Tongue (tissue), 1 donor: ENCODE measurements at regions not wholly inside any gene's neighbourhood (a gene's known extent, or its start where the extent isn't known, plus 50 kb on each side); places are given as distances from the start of the nearest gene placed in this dataset.

Source experiments
- DNase-seq: peaks from one replicate; pipeline ENCODE4 v3.0.0-alpha.2; 2015

DNA sequence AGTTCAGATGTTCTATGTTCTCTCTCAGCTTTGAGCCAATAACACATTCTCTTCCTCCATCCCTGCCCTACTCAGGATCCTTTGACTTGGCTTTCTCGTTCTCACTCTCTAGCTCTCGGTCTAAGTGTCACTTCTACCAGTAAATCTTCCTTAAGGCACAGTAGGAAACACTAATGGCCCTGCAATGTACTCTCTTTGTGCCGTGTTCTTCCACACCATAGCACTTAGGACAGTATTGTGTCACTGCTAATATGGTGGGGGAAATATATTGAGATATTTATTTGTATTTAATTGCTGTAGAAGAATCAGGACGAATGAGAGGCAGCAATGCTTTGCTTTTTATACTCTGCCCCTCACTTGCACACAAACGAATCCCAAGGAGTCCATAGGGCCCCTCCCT lies 493.1 kb downstream of the SHISA9 start:
- DNase-seq: no peak

DNA sequence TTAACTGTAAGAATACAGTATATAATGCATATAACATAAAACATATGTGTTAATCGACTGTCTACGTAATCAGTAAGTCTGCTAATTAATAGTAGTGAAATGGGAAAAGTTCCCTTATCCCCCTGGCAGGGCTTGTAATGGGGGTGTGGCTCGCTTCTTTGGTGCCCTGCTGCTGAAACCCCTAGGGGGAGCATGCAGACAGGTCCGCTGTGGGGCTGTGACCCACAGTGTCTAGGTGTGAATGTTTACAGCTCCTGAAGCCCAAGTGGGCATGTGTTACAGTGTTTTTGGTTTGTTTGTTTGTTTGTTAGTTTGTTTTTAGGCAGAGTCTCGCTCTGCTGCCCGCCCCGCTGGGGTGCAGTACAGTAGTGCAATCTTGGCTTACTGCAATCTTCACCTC lies 495.7 kb downstream of the SHISA9 start:
- DNase-seq: no peak

DNA sequence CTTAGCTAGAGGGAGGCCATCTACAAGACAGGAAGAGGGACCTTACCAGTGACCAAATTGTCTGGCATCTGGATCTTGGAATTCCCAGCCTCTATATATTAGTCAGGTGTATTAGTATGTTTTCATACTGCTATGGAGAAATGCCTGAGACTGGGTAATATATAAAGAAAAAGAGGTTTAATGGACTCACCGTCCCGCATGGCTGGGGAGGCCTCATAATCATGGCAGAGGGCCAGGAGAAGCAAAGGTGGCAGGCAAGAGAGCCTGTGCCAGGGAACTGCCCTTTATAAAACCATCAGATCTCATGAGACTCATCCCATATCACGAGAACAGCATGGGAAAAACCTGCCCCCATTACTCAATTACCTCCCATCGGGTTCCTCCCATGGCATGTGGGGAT lies 500.2 kb downstream of the SHISA9 start:
- no peak for DNase-seq

DNA sequence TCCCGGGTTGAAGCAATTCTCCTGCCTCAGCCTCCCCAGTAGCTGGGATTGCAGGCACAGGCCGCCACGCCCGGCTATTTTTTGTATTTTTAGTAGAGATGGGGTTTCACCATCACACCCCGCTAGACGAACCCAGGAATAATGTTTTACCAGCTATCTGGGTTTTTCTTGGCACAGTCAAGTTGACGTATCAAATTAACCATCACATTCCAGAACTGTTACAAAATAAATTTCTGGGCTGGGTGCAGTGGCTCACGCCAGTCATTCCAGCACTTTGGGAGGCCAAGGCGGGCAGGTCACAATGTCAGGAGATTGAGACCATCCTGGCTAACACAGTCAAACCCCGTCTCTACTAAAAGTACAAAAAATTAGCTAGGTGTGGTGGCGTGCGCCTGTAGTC lies 501.2 kb downstream of the SHISA9 start:
- no peak for DNase-seq

DNA sequence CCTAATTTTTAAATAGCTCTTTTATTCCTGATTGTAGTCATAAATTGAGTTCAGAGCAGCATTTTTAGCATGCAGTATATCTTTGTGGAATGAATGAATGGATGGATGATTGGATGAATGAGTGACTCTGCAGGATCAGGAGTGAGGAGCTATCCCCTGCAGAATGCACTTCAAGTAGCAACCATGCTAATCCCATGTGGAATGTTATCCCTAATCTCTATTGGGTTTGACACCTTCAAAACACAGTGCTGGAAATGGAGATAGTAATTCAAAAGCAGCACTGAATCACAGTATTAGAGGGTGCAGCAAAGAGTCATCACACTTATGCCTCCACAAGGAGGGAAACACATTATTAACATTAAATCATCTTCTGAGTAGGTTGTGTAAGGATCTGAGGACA lies 501.9 kb downstream of the SHISA9 start:
- no peak for DNase-seq

DNA sequence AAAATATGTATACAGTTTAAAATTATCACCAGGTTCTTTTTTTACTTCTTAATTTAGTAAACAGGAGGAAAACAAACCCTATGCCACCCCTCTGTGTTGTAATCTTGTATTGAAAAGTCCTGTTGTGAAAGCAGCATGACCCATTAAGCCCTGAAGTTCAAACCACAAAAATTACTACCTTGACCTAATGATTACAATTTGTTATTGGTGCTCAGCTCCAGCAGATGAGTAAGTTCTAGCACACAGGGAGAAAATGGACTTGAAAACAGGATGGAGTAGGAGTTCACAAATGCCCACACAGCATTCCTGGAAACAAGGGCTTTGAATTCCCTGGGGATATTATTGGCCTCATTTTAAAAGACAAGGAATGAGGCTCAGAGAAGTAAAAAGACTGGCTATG lies 505.8 kb upstream of the ERCC4 start:
- no peak for DNase-seq

DNA sequence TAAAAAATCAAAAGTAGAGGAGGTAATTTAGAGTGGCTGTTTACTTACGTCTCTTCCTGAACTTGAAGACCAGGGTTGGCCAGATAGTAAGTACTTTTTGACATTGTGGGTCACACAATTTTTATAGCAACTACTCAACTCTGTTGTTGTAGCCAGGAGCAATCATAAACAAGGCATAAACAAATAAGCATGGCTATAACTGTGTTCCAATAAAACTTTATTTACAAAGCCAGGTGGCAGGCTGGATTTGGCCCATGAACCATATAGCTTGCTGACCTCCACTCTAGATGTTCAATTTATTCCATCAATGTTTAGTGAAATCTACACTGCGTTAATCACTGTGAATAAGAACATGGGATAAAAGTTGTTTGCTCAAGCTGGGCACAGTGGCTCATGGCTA lies 500.4 kb upstream of the ERCC4 start:
- DNase-seq: no peak

DNA sequence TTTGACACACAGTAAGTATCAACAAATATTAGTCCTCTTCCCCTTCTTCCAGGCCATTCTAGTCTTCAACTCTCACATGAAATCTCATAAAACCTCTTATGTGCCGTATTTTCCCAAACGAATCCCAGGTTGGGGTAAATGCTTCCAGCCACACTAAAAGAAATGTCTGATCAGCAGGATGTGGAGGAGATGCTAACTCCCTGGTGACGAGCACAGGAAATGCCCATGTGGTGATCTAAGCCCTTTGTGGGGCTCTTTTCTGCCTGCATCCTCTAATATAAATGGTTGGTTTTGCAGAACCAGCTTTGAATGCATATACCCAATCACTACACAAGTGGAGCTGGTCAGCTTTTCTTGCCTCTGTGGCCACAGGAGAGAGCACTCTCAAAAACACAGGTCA lies 498.2 kb upstream of the ERCC4 start:
- no peak for DNase-seq

DNA sequence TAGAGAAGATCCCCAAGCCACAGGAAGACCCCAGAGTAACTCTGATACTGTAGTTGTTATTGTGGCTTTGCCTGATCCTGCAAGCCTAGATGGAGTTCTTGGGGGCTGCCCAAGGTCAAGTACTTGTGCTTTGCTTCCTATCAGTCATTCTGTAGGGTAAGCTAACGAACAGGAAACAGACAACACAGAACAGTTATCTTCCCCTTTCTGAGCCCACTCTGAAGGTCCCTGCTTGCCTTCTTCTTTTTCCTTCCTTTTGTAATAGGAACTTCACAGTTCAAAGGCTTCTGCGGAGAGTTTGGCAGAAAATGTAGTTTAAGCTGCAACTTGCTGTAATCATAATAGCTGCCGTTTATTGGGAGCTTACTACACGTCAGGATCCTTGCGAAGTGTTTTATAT lies 494.1 kb upstream of the ERCC4 start:
- no peak for DNase-seq

DNA sequence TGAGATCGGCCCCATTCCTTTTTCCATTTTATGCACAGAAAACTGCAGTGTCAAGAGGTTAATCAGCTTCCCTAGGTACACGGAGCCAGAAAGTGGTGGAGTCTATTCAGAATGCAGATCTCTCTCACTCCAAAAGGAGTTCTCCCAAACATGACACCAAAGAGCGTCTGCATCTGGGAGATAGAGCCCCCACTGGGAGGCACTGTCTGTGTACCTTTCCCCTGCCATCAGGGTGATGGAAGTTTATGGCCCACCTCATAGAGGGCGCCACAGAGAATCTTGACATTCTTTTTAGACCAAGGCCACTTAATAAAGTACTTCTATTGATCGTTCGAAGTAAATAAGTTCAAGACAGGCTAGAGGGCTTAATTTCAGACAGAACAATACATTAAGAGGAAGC lies 493.7 kb upstream of the ERCC4 start:
- DNase-seq: no peak

DNA sequence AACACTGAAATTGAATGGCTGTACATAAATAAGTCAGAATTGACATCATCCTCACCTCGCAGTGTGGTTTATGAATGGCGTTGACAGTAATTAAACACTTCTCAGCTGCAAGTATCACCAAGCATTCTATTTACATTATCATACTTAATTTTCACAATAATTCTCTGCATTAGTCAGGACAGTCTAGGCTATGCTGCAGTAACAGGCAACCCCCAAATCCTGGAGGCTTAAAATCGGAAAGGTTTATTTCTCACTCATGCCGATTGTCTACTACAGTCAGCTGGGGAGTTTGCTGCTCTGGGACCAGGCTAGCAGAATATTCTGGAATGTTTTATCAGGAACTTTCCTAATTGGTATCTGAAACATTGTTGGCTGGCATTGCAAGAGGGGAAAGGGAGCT lies 493.2 kb upstream of the ERCC4 start:
- no peak for DNase-seq

DNA sequence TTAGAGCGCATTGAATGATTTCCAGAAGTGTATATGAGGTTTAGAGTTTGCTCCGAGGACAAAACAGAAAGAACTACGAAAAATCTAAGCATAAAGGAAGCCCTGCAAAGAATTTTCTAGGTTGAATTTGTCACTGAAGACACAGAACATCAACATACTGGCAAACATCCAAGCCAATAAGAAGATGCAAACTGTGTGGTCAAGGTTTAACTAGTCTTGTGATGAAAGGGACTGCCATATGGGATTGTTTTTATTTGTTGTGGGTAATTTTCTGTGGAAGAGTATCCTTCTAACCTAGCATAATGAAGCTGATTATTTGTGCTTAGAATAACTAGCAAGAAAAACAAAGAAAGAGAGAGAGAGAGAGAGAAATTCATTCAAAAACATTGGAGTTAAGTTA lies 492.0 kb upstream of the ERCC4 start:
- no peak for DNase-seq

DNA sequence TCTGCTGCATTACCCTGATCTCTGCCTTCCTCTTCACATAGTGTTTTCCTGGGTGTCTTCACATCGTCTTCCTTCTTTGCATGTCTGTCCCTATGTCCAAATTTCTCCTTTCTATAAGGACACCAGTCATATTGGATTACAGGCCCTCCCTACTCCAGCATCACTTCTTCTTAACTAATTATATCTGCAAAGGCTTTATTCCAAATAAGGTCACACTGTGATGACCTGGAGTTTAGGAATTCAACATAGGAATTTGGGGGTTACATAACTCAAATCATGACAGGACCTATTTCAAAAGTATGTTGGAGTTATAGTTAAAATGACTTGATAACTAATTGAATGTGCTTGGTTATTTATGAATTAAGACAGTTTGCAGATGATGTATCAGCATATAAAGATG lies 490.5 kb upstream of the ERCC4 start:
- DNase-seq: no peak

DNA sequence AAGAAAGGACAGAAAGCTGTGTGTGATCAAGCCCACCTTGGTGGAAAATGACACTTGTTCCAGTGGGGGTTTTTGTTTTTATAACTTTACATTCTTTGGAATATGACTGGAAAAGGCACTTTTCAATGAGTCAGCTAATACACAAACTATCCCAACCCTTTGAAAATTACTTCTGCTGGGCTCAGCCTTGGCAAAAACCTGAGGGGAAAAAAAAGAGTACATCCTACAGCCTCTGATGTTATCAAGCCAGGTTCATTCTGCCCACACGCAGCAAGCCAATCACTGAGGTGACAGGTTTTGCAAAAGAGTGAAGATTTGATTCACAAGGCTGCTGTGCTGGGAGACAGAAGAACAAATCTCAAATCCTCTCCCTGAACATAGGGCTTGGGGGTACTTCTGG lies 484.5 kb upstream of the ERCC4 start:
- DNase-seq: no peak

DNA sequence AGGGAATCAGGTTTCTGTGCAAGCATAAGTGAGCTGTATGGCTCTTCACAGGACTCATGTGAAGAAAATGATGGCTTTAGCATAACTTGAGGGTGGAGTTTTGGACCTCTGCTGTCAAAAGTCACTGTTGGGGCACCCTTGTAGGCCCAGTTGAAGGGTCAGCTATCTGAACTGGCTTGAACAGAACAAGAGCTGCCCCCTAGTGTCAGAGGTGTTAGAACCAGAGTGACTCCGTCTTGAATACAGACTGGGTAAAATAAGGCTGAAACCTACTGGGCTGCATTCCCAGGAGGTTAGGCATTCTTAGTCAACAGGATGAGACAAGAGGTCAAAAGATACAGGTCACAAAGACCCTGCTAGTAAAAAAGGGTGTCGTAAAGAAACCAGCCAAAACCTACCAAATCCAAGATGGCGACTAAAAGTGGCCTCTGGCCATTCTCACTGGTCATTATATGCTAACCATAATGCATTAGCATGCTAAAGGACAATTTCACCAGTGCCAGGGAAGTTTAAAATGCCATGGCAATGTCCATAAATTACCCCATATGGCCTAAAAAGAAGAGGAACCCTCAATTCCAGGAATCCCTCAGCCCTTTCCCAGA lies 484.0 kb upstream of the ERCC4 start:
- DNase-seq: no peak

DNA sequence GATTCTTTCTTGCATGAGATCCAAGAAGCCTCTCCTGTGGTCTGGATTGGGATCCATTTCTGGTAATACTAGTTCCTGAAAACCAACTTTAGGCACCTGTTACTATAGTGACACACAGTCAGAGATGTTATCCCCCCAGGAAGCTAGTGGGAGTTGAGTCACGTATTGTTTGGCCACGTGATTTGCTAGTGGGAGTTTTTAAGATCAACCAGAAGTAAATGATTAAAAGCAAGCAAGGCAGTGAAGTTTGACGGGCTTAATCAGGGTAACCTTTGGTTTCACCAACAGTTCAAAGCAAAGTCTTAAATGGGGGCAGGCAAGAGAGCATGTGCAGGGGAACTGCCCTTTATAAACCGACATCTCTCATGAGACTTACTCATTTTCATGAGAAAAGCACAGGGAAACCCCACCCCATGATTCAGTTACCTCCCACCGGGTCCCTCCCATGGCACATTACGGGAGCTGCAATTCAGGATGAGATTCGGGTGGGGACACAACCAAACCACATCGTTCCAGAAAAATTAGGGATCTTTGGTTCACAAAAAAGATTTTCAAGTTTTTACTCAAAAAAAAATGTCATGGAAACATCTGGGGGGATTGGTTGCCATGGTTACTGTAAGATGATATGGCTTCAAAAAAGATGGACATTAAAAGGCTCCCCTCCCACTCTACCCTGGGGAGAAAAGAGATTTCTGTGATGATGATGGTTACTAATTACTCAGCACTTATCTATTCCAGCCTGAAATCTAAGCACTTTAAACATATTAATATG lies 483.1 kb upstream of the ERCC4 start:
- DNase-seq: no peak

DNA sequence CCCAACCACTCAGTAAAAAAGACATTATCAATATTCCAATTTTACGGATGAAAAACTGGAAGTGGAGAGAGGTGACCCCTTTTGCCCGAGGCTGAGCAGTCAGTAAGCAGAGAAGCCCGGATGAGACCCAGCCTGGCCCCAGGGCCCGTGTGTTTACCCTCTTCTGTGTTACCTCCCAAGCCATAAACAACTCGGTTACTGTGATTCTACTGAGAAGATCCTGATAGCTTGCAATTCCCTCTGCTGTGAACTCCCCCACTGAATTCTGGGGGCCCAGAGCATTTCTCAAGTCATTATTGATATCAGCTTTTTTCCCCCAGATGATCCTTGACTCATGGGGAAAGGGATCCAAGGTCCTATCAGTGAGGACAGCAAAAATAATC lies 482.6 kb upstream of the ERCC4 start:
- no peak for DNase-seq

DNA sequence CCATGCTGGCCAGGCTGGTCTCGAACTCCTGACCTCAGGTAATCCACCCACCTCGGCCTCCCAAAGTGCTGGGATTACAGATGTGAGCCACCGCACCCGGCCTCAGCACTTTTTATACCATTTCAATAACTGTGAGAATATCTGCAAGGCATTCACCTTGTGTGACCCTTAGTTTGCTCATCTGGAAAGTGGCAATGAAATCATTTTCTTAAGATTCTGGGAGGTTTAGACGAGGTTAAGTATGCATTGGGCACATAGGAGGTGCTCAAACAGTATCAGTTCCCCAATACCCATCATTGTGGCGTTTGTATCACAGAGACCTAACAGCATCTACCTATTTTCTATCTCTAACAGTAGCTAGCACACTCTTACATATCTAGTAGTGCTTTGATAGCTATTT lies 481.9 kb upstream of the ERCC4 start:
- no peak for DNase-seq

DNA sequence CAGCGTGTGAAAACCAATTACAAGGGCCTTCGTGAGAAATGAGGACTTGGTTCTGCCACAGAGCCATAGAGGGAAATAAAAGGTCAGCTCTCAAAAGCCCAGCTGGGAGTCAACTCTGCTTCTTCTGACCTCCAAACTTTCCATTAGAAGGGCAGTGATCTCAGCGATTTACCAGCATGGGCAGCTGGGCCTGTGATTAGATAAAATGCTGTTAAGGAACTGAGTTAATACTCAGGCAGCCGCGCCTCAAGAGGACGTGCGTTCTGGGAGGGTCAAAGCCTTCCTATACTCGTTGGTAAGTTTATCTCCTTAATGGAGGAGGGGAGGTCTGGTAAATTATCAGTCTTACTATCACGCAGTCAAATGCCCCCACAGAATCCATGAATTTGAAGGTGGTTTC lies 480.2 kb upstream of the ERCC4 start:
- DNase-seq: no peak

DNA sequence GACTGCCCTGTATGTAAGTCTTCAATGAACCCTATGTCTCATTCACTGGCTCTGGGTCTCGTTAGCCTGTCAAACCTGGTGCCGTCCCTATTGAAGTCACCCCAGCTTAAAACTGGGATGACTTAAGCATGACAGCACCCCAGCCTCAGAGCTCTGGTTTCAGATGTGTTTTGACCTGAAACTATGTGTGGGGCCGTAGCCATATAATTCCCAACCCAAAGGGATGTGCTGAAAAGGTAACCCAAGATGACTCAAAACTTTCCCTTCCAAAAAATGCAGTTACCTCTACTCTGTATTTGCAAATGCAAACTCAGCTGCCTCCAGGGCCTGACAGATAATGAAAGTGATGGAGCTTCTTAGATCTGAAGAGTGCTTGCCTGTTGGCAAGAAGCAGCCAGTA lies 478.3 kb upstream of the ERCC4 start:
- no peak for DNase-seq

DNA sequence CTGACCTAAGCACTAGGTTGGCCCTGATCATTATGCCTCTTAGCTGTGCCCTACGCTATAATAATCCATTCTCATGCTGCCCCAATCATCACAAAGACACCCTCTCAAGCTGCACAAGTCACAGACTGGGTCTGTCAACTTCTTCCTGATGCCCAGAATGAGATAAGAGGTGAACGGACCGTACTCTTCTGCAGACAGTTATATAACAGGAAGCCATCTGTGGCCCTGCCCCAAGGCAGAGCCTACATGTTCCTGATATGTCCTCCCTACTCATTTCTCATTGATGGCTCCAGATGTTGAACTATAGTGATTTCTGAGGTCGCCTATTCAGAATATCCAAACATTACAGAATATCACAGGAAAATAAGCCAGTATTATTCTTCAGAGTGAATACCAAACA lies 471.6 kb upstream of the ERCC4 start:
- DNase-seq: no peak

DNA sequence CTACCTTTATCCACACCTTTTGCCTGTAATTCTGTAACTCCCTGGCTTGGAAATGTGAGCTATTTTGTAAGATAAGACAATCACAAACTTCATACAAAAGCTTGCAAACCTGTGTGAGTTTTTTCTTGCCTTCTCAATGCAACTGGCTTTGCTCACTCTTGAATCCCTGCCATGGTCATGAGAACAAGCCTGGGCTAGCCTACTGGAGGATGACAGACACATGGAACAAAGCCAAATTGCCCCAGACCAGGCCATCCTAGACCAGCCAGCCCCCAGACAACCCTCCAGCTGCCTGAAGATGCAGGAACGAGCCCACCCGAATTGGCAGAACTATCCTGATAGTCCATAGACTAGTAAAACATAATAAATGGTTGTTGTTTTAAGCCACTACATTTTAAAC lies 466.6 kb upstream of the ERCC4 start:
- DNase-seq: peak; percentile 14

DNA sequence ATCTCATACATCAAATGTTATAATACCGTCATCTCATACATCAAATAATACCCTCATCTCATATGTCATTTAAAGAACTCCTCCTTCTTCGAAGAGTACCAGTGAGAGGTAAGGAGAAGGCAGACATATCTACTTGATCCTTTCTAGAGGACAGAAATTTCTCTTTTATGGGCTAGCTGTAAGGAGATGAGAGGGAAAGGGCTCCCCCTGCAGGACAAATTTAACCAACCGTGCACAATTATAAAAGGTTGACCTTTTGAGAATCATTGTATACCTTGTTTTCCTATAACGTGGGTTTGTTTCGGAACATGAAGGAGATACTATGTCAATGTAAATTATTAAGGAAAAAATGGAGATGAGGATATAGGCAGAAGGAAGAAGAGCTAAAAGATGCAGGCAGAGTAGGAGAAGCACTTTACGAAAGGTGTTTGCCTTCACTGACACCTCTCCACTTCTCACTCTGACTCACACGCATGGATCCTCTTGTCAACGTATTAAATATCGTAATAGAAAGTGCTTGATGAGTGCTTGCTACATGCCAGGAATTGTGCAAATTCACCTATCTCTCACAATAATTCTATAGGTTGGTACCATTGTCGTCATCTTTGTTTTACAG lies 465.9 kb upstream of the ERCC4 start:
- peak; percentile 37 for DNase-seq

DNA sequence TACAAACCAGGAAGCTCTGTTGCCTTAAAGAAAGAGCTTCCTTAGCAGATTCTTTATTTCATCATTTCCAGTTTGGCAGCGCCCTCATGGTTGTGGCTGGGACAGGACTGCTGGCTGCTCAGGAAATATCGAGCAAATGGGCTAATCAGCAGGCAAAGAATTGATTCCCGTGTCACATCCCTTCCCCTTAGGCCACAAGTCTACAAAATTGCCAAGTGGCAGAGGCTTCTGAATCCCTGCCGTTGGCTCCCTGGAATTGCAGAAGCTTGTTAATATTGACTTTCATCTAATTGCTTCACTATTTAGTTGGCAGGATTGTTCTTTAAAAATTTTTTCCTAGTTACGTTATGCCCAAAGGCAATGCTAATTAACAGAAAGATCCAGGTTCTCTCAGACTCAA lies 456.3 kb upstream of the ERCC4 start:
- DNase-seq: no peak
